Hematopoietic multipotent progenitor cell treated with erythropoietin and hydrocortisone succinate and interleukin-3 and kit ligand, for 6 days (in vitro differentiated cells): ENCODE measurements at regions not wholly inside any gene's neighbourhood (a gene's known extent, or its start where the extent isn't known, plus 50 kb on each side); places are given as distances from the start of the nearest gene placed in this dataset.
"Not testable (repeated sequence)": the region's sequence is repeated elsewhere in the genome, so short reads cannot be mapped to it uniquely, and the experiment has no call there.

Source experiments
- DNase-seq: peaks from one replicate; pipeline ENCODE4 v3.0.0-alpha.2; 2015

- DNase-seq, result no peak
These were observed 155.8 kb upstream of the KITLG start for GRCh38 chr12:88736031-88736430.

- no peak for DNase-seq
These were observed 152.7 kb upstream of the KITLG start for GRCh38 chr12:88733008-88733407.

DNA sequence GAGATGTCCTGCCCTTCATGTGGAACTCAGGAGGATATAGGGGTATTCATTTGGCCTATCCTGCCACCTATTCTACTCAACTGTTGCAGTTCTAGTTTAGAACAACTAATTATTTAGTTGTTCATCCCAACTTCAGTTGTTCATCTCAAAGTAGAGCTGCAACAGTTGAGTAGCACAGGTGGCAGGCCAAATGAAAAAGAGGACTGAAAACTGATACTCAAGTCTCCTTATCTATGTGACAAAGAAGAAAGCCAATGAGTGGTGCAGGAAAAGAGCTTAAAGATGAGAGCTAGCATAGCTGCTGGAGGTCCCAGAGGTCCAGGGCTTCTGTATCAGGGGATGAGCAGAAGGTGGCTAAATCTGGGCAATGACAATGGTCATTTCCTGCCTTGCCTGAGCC, 148.9 kb upstream of the KITLG start:
- DNase-seq, result no peak

GRCh38 chr12:88726806-88727720, 146.8 kb upstream of the KITLG start:
- DNase-seq, result no peak

DNA sequence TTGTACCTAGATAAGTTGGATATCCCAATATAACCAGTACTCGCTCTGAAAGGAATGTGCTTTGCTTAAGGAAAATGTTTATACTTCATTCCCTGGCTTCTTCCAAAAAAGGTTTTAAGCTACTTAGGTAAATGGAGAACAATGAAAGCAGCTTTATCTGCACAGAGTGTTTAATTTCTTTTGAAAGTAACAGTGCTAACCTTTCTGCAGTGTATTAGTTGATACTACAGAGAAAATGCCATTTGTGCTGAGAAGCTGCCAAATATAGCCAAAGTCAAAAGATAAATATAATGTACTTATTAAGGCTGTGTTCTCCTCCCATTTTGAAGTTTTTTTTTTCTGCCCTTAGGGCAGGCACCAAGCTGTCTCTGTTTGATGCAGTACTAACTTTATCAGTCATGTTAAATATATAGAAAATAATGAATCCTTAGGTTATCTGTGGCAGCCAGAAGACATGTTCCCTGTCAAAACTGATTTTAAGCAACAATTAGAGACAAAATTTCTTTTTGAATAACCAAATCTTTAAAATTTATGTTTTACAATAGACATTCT, 145.4 kb upstream of the KITLG start:
- DNase-seq, result no peak

DNA sequence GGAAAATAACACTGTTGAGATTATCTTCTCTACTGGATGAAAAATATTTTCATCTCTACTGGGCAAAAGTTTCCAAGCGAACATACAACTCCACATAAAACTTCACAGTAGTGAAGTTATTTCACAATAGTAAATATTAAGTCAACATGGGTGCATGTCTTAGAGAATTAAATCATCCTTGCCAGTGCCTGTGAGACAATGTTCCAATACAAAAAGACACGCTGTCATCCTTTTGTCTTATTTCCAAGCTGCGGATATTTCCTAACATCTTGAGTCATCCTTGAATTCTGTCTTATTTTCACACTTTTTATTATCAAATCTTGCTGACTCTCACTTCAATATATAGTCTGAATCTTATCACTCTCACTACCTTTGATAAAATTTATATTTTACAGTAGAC, 142.9 kb upstream of the KITLG start:
- DNase-seq, result no peak

DNA sequence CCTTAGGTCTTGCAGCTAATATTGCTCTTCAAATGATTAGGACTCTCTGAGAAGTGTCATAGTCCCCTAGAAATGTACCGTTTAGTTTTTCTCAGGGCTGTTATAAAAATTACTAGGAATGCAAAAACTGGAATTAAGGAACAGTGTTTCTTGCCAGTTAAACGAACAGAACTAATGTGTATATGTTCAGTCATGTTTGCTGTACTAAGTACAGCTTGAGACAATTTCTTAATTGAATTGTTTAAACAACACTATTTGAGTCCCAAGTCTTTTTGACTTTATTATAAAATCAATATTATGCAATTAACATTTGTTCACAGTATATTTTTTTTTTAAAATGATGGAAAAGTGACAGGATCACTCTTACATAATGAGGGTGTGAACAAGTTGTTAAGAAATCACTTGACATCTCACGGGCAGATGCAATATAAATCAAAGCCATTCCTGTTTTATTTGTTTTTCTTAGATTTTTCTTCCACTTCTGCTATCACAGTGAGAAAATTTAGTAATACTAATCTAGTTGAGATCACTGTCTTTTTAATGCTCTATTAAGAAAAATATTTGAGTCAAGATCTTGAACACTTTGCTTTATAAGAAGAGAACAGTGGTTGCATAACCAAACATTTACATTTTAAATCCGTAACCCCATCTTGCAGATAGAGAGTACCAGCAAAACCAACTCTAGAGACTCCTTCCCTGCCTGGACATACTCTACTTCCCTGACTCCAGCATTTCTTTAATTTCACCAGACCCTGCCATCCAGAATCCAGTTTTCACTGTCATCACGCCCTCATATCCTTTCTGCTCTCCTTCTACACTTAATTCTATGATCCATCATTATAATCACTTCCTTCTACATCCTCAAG, 140.7 kb upstream of the KITLG start:
- DNase-seq, result no peak

- DNase-seq, result no peak
These were observed 140.0 kb upstream of the KITLG start for GRCh38 chr12:88720231-88720630.

DNA sequence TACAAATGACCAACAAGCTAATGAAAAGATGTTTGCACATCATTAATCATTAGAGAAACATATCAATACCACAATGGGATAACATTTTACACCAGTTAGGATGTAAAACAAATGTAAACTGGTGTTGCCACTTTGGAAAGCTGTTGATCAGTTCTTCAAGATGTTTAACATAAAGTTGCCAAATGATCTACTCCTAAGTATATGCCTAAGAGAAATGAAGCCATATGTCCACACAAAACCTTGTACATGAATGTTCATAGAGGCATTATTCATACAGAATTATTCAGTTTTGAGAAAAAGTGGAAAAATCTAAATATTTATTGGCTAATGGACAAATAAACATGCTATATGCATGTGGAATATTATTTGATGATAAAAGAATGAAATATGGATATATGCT, 136.9 kb upstream of the KITLG start:
- no peak for DNase-seq

- no peak for DNase-seq
These were observed 136.0 kb upstream of the KITLG start for GRCh38 chr12:88716240-88716639.

GRCh38 chr12:88715673-88716072, 135.4 kb upstream of the KITLG start:
- DNase-seq, result no peak

DNA sequence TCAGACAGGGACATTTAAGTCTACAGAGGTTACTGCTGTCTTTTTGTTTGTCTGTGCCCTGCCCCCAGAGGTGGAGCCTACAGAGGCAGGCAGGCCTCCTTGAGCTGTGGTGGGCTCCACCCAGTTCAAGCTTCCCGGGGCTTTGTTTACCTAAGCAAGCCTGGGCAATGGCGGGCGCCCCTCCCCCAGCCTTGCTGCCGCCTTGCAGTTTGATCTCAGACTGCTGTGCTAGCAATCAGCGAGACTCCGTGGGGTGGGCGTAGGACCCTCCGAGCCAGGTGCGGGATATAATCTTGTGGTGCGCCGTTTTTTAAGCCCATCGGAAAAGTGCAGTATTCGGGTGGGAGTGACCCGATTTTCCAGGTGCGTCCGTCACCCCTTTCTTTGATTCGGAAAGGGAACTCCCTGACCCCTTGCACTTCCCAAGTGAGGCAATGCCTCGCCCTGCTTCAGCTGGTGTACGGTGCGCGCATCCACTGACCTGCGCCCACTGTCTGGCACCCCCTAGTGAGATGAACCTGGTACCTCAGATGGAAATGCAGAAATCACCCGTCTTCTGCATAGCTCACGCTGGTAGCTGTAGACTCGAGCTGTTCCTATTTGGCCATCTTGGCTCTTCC, 134.1 kb upstream of the KITLG start:
- DNase-seq, result not testable (repeated sequence)

DNA sequence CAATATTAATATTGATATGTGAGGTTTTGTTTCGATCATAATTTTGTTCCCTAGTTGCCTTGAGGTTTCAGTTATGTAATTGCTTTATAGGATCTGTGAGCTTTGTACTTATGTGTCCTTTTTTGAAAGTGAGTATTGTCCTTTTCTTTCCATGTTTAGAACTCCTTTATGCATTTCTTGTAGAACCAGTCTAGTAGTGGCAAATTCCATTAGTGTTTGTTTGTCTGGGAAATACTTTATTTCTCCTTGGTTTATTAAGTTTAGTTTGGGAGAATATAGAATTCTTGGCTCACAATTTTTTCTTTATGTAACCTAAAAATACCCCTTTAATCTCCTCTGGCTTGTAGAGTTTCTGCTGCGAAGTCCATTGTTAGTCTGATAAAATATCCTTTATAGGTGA, 127.5 kb upstream of the KITLG start:
- DNase-seq, result no peak

- DNase-seq, result no peak
These were observed 126.0 kb upstream of the KITLG start for GRCh38 chr12:88706286-88706685.

GRCh38 chr12:88703790-88704189, 123.5 kb upstream of the KITLG start:
- DNase-seq, result no peak

DNA sequence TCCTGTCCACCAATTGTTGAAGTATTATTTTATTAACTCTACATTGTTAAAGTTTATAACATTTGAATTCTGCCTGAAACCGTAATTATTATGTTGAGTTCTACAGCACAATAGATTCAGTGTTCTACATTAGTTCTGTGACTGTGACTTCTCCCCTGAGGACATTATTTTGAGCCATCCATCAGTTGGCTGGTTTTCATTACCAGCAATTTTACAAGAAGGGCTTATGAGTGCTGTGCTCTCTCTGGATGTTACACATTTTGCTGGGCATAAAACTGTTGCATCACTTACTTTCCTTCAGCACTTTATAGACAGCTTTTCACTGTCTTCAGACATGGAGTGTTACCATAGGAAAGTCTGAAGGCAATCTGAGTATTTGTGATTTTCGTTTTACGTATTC, 118.2 kb upstream of the KITLG start:
- no peak for DNase-seq

DNA sequence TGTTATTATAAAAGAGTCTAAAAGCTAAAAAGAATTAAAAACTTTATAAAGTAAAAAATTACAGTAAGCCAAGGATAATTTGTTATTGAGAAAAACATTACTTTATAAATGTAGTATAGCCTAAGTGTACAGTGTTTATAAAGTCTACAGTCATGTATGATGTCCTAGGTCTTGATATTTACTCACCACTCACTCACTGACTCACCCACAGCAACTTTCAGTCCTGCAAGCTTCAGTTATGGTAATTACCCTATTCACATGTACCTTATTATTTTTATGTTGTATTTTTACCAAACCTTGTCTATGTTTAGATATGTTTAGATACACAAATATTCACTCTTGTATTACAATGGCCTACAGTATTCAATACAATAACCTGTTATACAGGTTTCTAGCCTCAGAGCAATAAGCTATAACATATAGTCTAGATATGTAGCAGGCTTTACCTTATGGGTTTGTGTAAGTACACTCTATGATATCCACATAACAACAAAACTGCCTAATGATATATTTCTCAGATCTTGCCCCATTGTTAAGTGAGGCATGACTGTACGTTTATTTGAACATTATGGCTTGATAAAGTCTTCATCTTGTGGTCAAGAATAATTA, 113.7 kb upstream of the KITLG start:
- DNase-seq, result no peak

DNA sequence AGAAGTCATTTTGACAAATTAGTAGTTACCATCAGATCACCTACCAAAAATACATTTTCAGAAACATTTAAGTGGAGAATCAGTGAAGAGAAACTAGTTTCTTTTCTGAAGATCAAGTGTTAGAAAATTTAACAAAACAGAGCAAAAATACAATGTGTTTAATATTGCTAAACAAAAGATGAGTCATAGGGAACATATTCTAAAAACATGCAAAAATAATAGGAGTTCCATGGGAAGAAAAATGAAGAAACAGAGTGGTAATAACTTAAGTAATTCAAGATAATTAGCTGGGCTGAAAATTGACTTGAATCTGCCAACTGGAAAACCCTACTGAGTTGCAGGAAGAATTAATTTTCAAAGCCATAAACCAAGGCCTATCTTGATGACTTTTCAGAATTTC, 111.5 kb upstream of the KITLG start:
- no peak for DNase-seq

GRCh38 chr12:88684610-88685009, 104.3 kb upstream of the KITLG start:
- DNase-seq, result no peak

- no peak for DNase-seq
These were observed 103.9 kb upstream of the KITLG start for GRCh38 chr12:88684170-88684569.

DNA sequence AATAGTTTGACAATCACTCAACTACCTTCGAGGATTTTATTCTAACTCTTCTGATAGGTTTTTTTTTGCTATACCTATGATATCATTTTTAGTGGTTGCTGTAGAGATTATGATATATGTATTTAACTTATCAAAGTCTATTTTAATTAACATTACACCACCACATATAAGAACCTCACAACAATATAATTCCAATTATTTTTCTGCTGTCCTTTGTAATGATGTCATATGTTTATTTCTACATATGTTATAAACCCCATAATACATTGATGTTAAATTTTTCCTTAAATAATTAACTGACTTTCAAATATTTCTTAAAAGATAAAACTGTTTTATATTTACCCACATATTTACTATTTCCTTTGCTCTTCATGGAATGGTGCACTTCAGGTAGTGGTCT, 103.4 kb upstream of the KITLG start:
- no peak for DNase-seq

DNA sequence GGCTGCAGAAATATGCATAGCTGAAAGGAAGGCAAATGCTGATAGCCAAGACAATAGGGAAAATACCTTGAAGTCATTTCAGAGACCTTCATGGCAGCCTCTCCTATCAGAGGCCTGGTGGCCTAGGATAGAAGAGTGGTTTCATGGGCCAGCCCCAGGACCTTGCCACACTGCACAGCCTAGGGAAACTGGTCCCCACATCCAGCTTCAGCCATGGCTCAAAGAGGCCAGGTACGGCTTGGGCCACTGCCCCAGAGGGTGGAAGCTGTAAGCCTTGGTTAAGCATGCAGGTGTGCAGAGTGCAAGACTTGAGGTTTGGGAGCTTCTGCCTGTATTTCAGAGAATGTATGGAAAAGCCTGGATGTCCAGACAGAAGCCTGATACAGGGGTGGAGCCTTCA, 101.0 kb upstream of the KITLG start:
- no peak for DNase-seq

DNA sequence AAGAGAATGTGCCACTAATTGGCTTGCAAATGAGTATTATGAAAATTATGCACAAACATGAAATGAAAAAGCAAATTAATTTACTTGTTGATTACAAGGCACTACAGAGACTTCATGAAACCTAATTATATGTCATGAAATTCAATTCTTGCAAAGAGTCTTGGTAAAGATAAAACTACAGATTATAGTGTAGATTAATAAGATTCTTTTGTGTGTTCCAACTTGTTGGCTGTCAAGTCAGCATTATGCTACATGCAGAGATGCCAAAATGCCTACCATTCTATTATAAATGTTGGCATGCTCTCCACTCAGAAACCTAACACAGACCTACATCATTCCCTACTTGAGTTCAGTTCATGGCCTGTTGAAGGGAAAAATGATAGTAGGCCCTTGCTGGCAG, 97.2 kb upstream of the KITLG start:
- DNase-seq, result no peak
